ENCODE measurements at regions not wholly inside any gene's neighbourhood (a gene's known extent, or its start where the extent isn't known, plus 50 kb on each side); places are given as distances from the start of the nearest gene placed in this dataset.

DNA sequence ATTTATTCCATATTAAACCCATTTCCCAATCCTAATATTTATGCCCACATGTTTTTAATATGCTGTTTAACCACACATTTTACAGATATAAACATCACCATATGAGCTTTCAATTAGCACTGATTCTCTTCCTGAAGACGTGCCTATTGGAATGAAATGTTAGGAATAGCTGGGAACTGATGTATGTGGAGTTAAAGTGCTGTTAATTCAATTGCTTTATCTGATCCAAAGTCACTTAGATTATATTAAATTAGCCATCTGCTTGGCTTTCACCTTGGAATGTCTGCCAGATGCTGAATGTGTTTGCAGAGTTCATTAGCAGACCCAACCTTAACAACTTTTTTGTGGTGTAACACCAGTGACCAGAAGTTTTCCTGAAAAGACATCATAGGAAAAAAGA, 942.9 kb upstream of the KLHL29 start:
- in situ Hi-C loops (cut with HindIII; ENCODE audit: extremely low pct_ligation_motif_present, low pct_unique_long_range_greater_than_20kb) (no loop called here), intact Hi-C loops (cut with micrococcal nuclease; ENCODE audit: unreplicated experiment) (no loop called here)
- no peaks in the 10 kb centered on the region for H3K4me1 ChIP-seq (ENCODE audit: insufficient read depth, low read length)
- ChIA-PET CTCF (ENCODE audit: low intra/inter-chr PET ratio, low total read pairs) (no interaction called here), POLR2A (no interaction called here)
- TF ChIP-seq PLRG1 (conservative IDR thresholded peaks at IDR 0.05): no peak
- TF ChIP-seq, protein P1, sequence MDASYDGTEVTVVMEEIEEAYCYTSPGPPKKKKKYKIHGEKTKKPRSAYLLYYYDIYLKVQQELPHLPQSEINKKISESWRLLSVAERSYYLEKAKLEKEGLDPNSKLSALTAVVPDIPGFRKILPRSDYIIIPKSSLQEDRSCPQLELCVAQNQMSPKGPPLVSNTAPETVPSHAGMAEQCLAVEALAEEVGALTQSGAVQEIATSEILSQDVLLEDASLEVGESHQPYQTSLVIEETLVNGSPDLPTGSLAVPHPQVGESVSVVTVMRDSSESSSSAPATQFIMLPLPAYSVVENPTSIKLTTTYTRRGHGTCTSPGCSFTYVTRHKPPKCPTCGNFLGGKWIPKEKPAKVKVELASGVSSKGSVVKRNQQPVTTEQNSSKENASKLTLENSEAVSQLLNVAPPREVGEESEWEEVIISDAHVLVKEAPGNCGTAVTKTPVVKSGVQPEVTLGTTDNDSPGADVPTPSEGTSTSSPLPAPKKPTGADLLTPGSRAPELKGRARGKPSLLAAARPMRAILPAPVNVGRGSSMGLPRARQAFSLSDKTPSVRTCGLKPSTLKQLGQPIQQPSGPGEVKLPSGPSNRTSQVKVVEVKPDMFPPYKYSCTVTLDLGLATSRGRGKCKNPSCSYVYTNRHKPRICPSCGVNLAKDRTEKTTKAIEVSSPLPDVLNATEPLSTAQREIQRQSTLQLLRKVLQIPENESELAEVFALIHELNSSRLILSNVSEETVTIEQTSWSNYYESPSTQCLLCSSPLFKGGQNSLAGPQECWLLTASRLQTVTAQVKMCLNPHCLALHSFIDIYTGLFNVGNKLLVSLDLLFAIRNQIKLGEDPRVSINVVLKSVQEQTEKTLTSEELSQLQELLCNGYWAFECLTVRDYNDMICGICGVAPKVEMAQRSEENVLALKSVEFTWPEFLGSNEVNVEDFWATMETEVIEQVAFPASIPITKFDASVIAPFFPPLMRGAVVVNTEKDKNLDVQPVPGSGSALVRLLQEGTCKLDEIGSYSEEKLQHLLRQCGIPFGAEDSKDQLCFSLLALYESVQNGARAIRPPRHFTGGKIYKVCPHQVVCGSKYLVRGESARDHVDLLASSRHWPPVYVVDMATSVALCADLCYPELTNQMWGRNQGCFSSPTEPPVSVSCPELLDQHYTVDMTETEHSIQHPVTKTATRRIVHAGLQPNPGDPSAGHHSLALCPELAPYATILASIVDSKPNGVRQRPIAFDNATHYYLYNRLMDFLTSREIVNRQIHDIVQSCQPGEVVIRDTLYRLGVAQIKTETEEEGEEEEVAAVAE (CRISPR knock-in tag; IDR thresholded peaks at IDR 0.05; ENCODE audit: borderline replicate concordance): no peak
- TF ChIP-seq ZNF256 (CRISPR knock-in tag; conservative IDR thresholded peaks at IDR 0.05): no peak
- TF ChIP-seq, protein P2, sequence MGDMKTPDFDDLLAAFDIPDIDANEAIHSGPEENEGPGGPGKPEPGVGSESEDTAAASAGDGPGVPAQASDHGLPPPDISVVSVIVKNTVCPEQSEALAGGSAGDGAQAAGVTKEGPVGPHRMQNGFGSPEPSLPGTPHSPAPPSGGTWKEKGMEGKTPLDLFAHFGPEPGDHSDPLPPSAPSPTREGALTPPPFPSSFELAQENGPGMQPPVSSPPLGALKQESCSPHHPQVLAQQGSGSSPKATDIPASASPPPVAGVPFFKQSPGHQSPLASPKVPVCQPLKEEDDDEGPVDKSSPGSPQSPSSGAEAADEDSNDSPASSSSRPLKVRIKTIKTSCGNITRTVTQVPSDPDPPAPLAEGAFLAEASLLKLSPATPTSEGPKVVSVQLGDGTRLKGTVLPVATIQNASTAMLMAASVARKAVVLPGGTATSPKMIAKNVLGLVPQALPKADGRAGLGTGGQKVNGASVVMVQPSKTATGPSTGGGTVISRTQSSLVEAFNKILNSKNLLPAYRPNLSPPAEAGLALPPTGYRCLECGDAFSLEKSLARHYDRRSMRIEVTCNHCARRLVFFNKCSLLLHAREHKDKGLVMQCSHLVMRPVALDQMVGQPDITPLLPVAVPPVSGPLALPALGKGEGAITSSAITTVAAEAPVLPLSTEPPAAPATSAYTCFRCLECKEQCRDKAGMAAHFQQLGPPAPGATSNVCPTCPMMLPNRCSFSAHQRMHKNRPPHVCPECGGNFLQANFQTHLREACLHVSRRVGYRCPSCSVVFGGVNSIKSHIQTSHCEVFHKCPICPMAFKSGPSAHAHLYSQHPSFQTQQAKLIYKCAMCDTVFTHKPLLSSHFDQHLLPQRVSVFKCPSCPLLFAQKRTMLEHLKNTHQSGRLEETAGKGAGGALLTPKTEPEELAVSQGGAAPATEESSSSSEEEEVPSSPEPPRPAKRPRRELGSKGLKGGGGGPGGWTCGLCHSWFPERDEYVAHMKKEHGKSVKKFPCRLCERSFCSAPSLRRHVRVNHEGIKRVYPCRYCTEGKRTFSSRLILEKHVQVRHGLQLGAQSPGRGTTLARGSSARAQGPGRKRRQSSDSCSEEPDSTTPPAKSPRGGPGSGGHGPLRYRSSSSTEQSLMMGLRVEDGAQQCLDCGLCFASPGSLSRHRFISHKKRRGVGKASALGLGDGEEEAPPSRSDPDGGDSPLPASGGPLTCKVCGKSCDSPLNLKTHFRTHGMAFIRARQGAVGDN (CRISPR knock-in tag; IDR thresholded peaks at IDR 0.05): no peak
- TF ChIP-seq, protein P3, sequence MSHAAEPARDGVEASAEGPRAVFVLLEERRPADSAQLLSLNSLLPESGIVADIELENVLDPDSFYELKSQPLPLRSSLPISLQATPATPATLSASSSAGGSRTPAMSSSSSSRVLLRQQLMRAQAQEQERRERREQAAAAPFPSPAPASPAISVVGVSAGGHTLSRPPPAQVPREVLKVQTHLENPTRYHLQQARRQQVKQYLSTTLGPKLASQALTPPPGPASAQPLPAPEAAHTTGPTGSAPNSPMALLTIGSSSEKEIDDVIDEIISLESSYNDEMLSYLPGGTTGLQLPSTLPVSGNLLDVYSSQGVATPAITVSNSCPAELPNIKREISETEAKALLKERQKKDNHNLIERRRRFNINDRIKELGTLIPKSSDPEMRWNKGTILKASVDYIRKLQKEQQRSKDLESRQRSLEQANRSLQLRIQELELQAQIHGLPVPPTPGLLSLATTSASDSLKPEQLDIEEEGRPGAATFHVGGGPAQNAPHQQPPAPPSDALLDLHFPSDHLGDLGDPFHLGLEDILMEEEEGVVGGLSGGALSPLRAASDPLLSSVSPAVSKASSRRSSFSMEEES (CRISPR knock-in tag; IDR thresholded peaks at IDR 0.05): no peak
- TF ChIP-seq GTF3A (CRISPR knock-in tag; conservative IDR thresholded peaks at IDR 0.05): no peak
- no peak for TF ChIP-seq ZNF350 (CRISPR knock-in tag; IDR thresholded peaks at IDR 0.05; ENCODE audit: borderline replicate concordance, low read depth)
- no peak for TF ChIP-seq MEIS1 (CRISPR knock-in tag; IDR thresholded peaks at IDR 0.05; ENCODE audit: borderline replicate concordance)
- DNase-seq (ENCODE audit: low spot score): no peak
- H3K27ac ChIP-seq (ENCODE audit: extremely low read length, insufficient read depth, low read length): no peak overlapping the region
- H3K36me3 ChIP-seq (replicated peaks in 1 of 2; ENCODE audit: control insufficient read depth in 1 of 2, insufficient read depth in 2 of 2, low read length in 2 of 2): no peaks in the 10 kb centered on the region
- no peak for FAIRE-seq
- no peak overlapping the region for H3K9ac ChIP-seq (ENCODE audit: insufficient read depth, low read depth, low read length)
- H2AFZ ChIP-seq (ENCODE audit: low read length): no peak overlapping the region
- BruUV-seq (replicated peaks): no TSS peak
- H3K27me3 ChIP-seq (ENCODE audit: control insufficient read depth in 1 of 2, insufficient read depth in 2 of 2, low read length in 2 of 2): no peaks in the 10 kb centered on the region
- WGBS (ENCODE audit: low lambda C conversion rate): 0% methylated on average over 1 of the region's 1 CpG
- peaks cover 63% of the 10 kb centered on the region for H3K9me3 ChIP-seq (ENCODE audit: low read length)
- H3K79me2 ChIP-seq (ENCODE audit: insufficient read depth, low read length): no peaks in the 10 kb centered on the region
- no peak for ATAC-seq
- H3K4me2 ChIP-seq (ENCODE audit: low read depth, low read length): no peak overlapping the region
- H4K20me1 ChIP-seq (ENCODE audit: insufficient read depth, low read length): no peaks in the 10 kb centered on the region
- H3K4me3 ChIP-seq (replicated peaks in 1 of 3; ENCODE audit: insufficient read depth in 1 of 3, low read depth in 2 of 3, low read length in 3 of 3): no peak overlapping the region

All from HepG2 (cell line).